ENCODE measurements at regions not wholly inside any gene's neighbourhood (a gene's known extent, or its start where the extent isn't known, plus 50 kb on each side); places are given as distances from the start of the nearest gene placed in this dataset.

- Histone ChIP-seq H3K9me3 (ENCODE audit: low read length) (no peaks in the 10 kb centered on the region), H3K27me3 (ENCODE audit: control insufficient read depth in 1 of 2, insufficient read depth in 2 of 2, low read length in 2 of 2) (no peaks in the 10 kb centered on the region), H3K27ac (ENCODE audit: extremely low read length, insufficient read depth, low read length) (no peak overlapping the region), H3K9ac (ENCODE audit: insufficient read depth, low read depth, low read length) (no peak overlapping the region), H3K4me2 (ENCODE audit: low read depth, low read length) (no peak overlapping the region), H3K36me3 (replicated peaks in 1 of 2; ENCODE audit: control insufficient read depth in 1 of 2, insufficient read depth in 2 of 2, low read length in 2 of 2) (no peaks in the 10 kb centered on the region), H2AFZ (ENCODE audit: low read length) (no peak overlapping the region), H3K4me3 (replicated peaks in 1 of 3; ENCODE audit: insufficient read depth in 1 of 3, low read depth in 2 of 3, low read length in 3 of 3) (no peak overlapping the region), H3K4me1 (ENCODE audit: insufficient read depth, low read length) (no peaks in the 10 kb centered on the region), H4K20me1 (ENCODE audit: insufficient read depth, low read length) (no peaks in the 10 kb centered on the region), H3K79me2 (ENCODE audit: insufficient read depth, low read length) (no peaks in the 10 kb centered on the region)
- ATAC-seq (no peak), DNase-seq (ENCODE audit: low spot score) (no peak), FAIRE-seq (no peak)
- POLR2A ChIA-PET = no interaction called here
- in situ Hi-C loops (cut with HindIII; ENCODE audit: extremely low pct_ligation_motif_present, low pct_unique_long_range_greater_than_20kb) = no loop called here
- CTCF ChIA-PET (ENCODE audit: low intra/inter-chr PET ratio, low total read pairs) = no interaction called here
- intact Hi-C loops (cut with micrococcal nuclease; ENCODE audit: unreplicated experiment) = no loop called here
- WGBS (ENCODE audit: low lambda C conversion rate) = 5% methylated on average over 1 of the region's 1 CpG
- no TSS peak for BruUV-seq (replicated peaks)
- TF ChIP-seq RXRB (CRISPR knock-in tag; IDR thresholded peaks at IDR 0.05; ENCODE audit: borderline replicate concordance) (no peak), ZNF30 (CRISPR knock-in tag; IDR thresholded peaks at IDR 0.05) (no peak), ZNF569 (CRISPR knock-in tag; IDR thresholded peaks at IDR 0.05; ENCODE audit: borderline replicate concordance) (no peak), SP2 (CRISPR knock-in tag; IDR thresholded peaks at IDR 0.05) (no peak), ZNF782 (CRISPR knock-in tag; IDR thresholded peaks at IDR 0.05; ENCODE audit: borderline replicate concordance) (no peak), STAT6 (CRISPR knock-in tag; IDR thresholded peaks at IDR 0.05; ENCODE audit: borderline replicate concordance) (no peak), ZBTB20 (CRISPR knock-in tag; IDR thresholded peaks at IDR 0.05; ENCODE audit: borderline replicate concordance, low read depth) (no peak), LCORL (IDR thresholded peaks at IDR 0.05) (no peak), LCORL (CRISPR knock-in tag; IDR thresholded peaks at IDR 0.05) (no peak), SOX5 (CRISPR knock-in tag; IDR thresholded peaks at IDR 0.05; ENCODE audit: borderline replicate concordance) (no peak), MIXL1 (CRISPR knock-in tag; IDR thresholded peaks at IDR 0.05) (no peak), ZNF234 (CRISPR knock-in tag; conservative IDR thresholded peaks at IDR 0.05) (no peak)
- TF ChIP-seq, protein P1, sequence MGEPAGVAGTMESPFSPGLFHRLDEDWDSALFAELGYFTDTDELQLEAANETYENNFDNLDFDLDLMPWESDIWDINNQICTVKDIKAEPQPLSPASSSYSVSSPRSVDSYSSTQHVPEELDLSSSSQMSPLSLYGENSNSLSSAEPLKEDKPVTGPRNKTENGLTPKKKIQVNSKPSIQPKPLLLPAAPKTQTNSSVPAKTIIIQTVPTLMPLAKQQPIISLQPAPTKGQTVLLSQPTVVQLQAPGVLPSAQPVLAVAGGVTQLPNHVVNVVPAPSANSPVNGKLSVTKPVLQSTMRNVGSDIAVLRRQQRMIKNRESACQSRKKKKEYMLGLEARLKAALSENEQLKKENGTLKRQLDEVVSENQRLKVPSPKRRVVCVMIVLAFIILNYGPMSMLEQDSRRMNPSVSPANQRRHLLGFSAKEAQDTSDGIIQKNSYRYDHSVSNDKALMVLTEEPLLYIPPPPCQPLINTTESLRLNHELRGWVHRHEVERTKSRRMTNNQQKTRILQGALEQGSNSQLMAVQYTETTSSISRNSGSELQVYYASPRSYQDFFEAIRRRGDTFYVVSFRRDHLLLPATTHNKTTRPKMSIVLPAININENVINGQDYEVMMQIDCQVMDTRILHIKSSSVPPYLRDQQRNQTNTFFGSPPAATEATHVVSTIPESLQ (CRISPR knock-in tag; conservative IDR thresholded peaks at IDR 0.05) = no peak
- TF ChIP-seq, protein P2, sequence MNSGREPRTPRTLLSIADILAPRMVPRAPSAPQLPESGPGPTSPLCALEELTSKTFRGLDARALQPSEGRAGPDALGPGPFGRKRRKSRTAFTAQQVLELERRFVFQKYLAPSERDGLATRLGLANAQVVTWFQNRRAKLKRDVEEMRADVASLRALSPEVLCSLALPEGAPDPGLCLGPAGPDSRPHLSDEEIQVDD (CRISPR knock-in tag; IDR thresholded peaks at IDR 0.05; ENCODE audit: borderline replicate concordance) = no peak
Measured at GRCh38 chrX:79263550-79263949, 103.6 kb downstream of the ITM2A start.

All from HepG2 (cell line).